ENCODE measurements at regions not wholly inside any gene's neighbourhood (a gene's known extent, or its start where the extent isn't known, plus 50 kb on each side); places are given as distances from the start of the nearest gene placed in this dataset.

GRCh38 chr4:126633306-126633705, 999.5 kb upstream of the INTU start:
- Mint-ChIP-seq H3K4me3 (no peak overlapping the region), H3K9me3 (ENCODE audit: insufficient read depth) (peaks cover 3% of the 10 kb centered on the region), H3K27me3 (no peaks in the 10 kb centered on the region), H3K27ac (no peak overlapping the region), H3K4me1 (no peaks in the 10 kb centered on the region)
- H3K36me3 ChIP-seq (replicated peaks in 1 of 2; ENCODE audit: control extremely low read depth in 1 of 2, control insufficient read depth in 1 of 2, extremely low read depth in 1 of 2, insufficient read depth in 2 of 2, low read length in 1 of 2): no peaks in the 10 kb centered on the region
- H3K27ac ChIP-seq (ENCODE audit: low read length in 2 of 2): no peak overlapping the region
- no peaks in the 10 kb centered on the region for H4K20me1 ChIP-seq (ENCODE audit: control insufficient read depth, insufficient read depth, low read length, poor library complexity, severe bottlenecking)
- no peak for ATAC-seq (ENCODE audit: low read depth)
- no peaks in the 10 kb centered on the region for H3K79me2 ChIP-seq (ENCODE audit: control insufficient read depth, insufficient read depth, low read length)
- no CpG with 5 or more reads among the region's 2 CpGs for WGBS (ENCODE audit: insufficient coverage)
- no peak overlapping the region for H3K9ac ChIP-seq (ENCODE audit: low read length)
- intact Hi-C loops (cut with micrococcal nuclease): no loop called here
- no peak overlapping the region for H3K4me3 ChIP-seq (ENCODE audit: control extremely low read depth in 1 of 5, extremely low read depth in 1 of 5, insufficient read depth in 1 of 5, low read depth in 2 of 5, low read length in 4 of 5)
- no peaks in the 10 kb centered on the region for H3K27me3 ChIP-seq (replicated peaks in 1 of 4; ENCODE audit: control extremely low read depth in 1 of 4, control insufficient read depth in 3 of 4, insufficient read depth in 4 of 4, low read length in 3 of 4)
- TF ChIP-seq CTCF (IDR thresholded peaks at IDR 0.05) (no peak), EZH2 (IDR thresholded peaks at IDR 0.05; ENCODE audit: borderline replicate concordance, insufficient read depth, low read depth, low read length, poor library complexity, severe bottlenecking) (no peak)
- ChIA-PET CTCF (no interaction called here), POLR2A (no interaction called here)
- H3K9me3 ChIP-seq (ENCODE audit: control extremely low read depth in 1 of 3, control insufficient read depth in 2 of 3, insufficient read depth in 1 of 3, low read length in 2 of 3): no peaks in the 10 kb centered on the region
- no peak for DNase-seq
- H3K4me1 ChIP-seq (ENCODE audit: control insufficient read depth in 2 of 2, insufficient read depth in 2 of 2, low read length in 2 of 2): no peaks in the 10 kb centered on the region
- H2AFZ ChIP-seq (ENCODE audit: insufficient read depth, low read depth, low read length, poor library complexity, severe bottlenecking): no peak overlapping the region
- no peak overlapping the region for H3K4me2 ChIP-seq (replicated peaks; ENCODE audit: low read depth, low read length, poor library complexity, severe bottlenecking)

- Mint-ChIP-seq H3K4me1 (no peaks in the 10 kb centered on the region), H3K4me3 (no peak overlapping the region), H3K27me3 (no peaks in the 10 kb centered on the region), H3K9me3 (ENCODE audit: insufficient read depth) (peaks cover 2% of the 10 kb centered on the region), H3K27ac (no peak overlapping the region)
- intact Hi-C loops (cut with micrococcal nuclease): no loop called here
- 82% methylated on average over 1 of the region's 3 CpGs for WGBS (ENCODE audit: insufficient coverage)
- no peak for TF ChIP-seq CTCF (IDR thresholded peaks at IDR 0.05)
- no peak for TF ChIP-seq EZH2 (IDR thresholded peaks at IDR 0.05; ENCODE audit: borderline replicate concordance, insufficient read depth, low read depth, low read length, poor library complexity, severe bottlenecking)
- H3K4me1 ChIP-seq (ENCODE audit: control insufficient read depth in 2 of 2, insufficient read depth in 2 of 2, low read length in 2 of 2): no peaks in the 10 kb centered on the region
- DNase-seq (no peak), ATAC-seq (ENCODE audit: low read depth) (no peak)
- no peak overlapping the region for H3K4me2 ChIP-seq (replicated peaks; ENCODE audit: low read depth, low read length, poor library complexity, severe bottlenecking)
- H2AFZ ChIP-seq (ENCODE audit: insufficient read depth, low read depth, low read length, poor library complexity, severe bottlenecking): no peak overlapping the region
- H3K9ac ChIP-seq (ENCODE audit: low read length): no peak overlapping the region
- no peak overlapping the region for H3K4me3 ChIP-seq (ENCODE audit: control extremely low read depth in 1 of 5, extremely low read depth in 1 of 5, insufficient read depth in 1 of 5, low read depth in 2 of 5, low read length in 4 of 5)
- H3K27me3 ChIP-seq (replicated peaks in 1 of 4; ENCODE audit: control extremely low read depth in 1 of 4, control insufficient read depth in 3 of 4, insufficient read depth in 4 of 4, low read length in 3 of 4): no peaks in the 10 kb centered on the region
- ChIA-PET CTCF (no interaction called here), POLR2A (no interaction called here)
- H3K9me3 ChIP-seq (ENCODE audit: control extremely low read depth in 1 of 3, control insufficient read depth in 2 of 3, insufficient read depth in 1 of 3, low read length in 2 of 3): no peaks in the 10 kb centered on the region
- H3K36me3 ChIP-seq (replicated peaks in 1 of 2; ENCODE audit: control extremely low read depth in 1 of 2, control insufficient read depth in 1 of 2, extremely low read depth in 1 of 2, insufficient read depth in 2 of 2, low read length in 1 of 2): no peaks in the 10 kb centered on the region
- H3K27ac ChIP-seq (ENCODE audit: low read length in 2 of 2): no peak overlapping the region
- no peaks in the 10 kb centered on the region for H4K20me1 ChIP-seq (ENCODE audit: control insufficient read depth, insufficient read depth, low read length, poor library complexity, severe bottlenecking)
- H3K79me2 ChIP-seq (ENCODE audit: control insufficient read depth, insufficient read depth, low read length): no peaks in the 10 kb centered on the region
These were observed 995.1 kb upstream of the INTU start for GRCh38 chr4:126637706-126638105.

Measured in B cell (primary cell).